DLD1 (cell line): ENCODE measurements at regions not wholly inside any gene's neighbourhood (a gene's known extent, or its start where the extent isn't known, plus 50 kb on each side); places are given as distances from the start of the nearest gene placed in this dataset.

ENCODE experiments used
- in situ Hi-C: cut with HindIII; loops from 2 replicates; pipeline ENCODE4 v1.10.0; 2017; ENCODE audit warnings: low sequenced_read_pairs

DNA sequence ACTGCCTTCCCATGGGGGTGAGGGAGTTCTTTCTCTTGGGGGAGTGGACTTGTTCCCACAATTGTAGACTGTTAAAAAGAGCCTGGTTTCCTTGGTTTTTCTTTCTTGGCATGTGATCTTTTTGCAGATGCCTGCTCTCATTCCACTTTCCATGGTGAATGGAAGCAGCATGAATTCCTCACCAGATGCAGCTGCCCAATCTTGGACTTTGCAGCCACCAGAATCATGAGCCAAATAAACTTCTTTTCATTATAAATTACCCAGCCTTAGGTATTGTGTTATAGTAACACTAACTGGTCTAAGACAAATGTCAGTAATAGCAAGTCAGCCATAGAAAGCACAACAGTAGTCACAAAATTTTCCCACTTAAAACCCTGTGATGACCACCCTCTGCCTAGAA is 260.5 kb upstream of the THBS1 start:
- in situ Hi-C loops, result no loop called here

DNA sequence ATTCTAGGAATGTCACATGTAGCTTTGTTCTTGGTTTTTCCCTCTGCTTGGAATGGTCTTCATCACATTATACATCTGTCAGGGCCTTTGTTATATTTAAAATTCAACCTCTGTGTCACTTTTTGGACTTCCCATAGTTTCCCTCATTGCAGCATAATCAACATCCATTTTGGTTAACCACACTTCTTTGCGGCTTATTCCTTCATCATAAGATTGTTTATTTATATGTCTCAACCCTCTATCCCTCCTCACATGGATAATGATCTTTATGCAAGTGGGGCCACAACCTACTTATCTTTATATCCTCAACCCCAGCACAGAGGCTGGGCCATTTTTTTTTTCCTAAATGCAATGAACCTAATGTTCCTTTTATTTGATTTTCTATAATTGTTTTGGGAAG is 260.0 kb upstream of the THBS1 start:
- in situ Hi-C loops, result no loop called here

DNA sequence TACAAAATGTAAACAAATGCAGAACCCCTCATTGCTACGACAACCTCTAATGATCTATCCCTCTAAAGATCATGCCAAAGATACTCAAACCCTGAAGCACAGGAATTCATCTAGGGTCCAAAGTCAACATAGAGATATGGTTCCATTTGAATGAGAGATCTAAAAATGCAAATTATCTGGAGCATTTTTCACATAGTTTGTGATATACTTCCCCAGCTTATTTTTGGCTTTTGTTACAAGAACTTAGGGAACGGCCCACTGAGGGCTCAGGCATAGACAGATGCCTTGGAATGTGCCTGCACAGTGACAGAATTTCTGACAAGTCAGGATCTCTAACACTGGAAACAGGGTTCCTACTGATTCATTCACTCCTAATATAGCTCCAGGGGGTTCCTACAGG is 258.9 kb upstream of the THBS1 start:
- in situ Hi-C loops, result no loop called here

DNA sequence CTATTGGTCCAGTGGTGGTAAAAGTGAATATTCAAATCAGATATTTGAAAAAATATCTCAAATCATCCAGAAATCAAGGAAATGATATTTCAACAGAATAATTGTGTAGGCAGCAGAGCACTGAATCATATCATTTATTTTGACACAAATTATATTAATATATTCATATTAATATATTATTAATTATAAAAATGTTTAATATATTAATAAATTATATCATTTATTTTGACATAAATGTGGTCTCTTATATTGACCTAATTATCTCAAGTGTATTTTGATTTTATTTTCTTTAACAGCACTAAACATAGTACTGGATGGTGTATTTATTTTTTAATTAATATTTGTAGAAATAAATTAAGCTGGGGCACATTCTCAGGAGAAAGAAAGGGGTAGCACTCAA is 257.7 kb upstream of the THBS1 start:
- in situ Hi-C loops, result no loop called here

DNA sequence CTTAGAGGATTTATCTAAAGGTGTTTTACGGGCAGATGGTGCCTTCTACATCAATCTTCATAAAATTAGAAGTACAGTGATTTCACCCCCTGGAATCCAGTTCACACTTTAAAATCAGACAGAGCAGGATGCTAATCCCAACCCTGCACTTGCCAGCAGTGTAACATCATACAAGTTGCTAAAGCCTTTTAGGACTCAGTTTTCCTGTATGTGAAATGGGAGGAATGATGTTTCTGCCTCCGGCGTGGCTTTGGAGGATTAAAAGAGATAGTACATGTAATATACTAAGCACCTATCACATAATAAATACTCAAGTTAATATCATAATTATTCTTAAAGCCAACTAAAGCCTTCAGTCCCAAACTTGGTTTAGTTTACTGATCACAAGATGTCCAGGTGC is 257.2 kb upstream of the THBS1 start:
- in situ Hi-C loops, result no loop called here

DNA sequence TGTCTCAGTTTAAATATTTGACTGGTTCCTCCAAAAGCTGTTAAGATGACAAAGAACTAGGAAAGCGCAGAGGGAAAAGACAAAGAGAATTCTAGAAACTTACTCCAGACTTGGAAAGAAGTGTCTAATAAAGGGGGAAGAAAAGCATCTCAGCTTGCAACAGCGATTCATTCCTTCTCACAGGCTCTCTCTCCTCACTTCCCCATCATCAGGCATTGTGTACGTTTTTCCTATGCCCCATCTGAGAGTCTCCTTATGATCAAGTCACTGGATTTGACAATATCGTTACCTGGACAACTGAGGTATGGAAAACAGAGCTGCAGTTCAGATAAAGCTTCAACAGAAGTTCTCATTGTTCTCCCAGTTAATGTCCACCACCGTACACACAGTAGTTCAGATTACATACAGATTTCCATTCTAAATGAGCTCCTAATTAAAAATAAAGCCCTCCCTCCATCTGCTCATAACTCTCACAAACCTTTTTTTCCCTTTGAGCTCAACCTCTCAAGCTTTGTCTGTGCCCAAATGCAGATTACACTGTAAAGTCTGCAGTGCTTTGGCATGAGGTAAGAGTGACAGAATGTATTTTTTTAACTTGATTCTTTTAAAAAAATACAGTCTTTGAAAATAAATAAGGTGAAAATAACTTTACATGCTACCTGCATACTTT is 254.4 kb upstream of the THBS1 start:
- in situ Hi-C loops, result no loop called here

DNA sequence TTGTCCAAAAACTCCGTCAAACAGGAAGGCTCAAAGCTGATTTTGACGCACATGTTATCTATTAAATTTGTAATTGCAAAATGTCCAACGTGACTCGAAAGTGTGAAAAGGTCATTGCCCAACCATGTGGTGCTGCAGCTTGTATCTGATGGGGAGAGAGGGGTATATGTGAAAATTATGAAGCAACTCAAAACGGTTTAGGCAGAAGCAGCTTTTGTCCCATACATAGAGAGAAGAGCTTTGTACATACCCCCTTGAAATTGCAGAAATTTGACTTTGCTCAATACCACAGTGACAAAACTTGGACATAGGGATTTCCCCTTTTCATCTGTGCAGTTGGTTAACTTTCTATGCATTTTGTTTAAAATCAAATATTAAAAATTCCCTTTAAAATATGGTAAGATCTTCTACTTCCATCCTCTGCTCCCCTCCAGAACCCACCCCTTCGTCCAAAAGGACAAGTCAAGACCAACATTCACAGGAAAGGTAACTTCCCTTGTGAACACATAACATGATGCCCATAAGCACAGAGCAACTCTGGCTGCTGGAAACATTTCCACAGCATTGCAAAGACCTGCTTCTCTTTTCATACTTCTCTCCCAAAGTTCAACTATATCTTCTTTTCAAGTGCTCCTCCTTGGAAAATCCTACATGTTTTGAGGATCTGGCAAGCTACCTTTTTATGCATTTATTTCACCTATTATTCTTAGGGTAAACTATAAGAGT is 253.7 kb upstream of the THBS1 start:
- in situ Hi-C loops, result no loop called here

DNA sequence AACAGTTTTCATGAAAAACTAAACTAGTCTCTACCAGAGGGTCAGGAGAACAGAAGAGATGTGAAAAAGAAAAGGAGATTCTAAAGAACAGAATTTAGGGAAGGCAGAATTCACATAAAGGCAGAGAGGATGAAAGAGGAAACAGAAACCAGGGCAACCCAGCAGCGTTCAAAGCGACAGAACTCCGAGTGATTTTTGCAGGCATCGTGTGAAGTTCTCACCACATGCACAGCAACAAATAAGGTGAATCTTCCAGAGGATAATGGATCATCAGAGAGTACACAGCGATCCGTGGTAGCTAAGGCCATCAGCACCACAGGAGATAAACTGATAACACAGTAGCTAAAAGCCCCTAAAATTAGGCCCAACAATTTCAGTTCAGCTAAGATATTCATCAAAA is 250.8 kb upstream of the THBS1 start:
- in situ Hi-C loops, result no loop called here

DNA sequence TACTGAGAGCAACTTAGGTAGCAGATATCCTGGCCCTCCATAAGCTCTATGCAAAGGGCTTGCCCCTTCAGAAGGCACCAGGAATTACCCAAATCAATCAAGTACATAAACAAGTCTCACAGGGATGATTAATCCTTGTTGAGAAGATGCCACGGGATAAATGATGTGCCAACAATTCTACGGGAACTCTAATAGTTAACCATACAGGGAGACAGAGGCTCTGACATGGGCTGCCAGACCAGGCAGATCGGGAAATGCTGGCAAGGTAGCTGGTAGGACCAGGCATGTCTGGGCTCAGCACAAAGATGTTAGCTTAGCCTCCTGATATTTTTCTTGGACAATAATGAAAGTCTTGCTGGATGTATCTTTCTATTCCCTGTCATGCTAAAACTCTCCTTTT is 249.3 kb upstream of the THBS1 start:
- in situ Hi-C loops, result no loop called here

DNA sequence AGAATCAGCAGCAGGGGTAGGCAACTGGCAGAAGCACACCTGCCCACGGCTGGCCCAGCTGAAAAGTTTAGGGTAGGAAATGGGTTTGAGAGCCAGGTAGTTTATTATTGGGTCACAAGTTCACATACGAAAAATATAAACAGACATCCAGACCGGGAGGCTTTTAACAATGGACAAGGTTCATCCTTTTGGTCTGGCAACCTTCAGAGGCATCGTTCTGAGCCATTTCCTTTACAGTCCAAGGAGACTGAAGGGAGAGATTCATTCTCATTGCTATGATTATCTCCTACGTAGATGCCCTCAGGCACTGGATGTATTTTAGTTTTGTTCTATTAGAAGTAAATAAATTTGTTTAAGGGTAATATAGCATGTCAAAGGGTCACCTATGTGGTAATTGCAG is 248.0 kb upstream of the THBS1 start:
- in situ Hi-C loops, result no loop called here

DNA sequence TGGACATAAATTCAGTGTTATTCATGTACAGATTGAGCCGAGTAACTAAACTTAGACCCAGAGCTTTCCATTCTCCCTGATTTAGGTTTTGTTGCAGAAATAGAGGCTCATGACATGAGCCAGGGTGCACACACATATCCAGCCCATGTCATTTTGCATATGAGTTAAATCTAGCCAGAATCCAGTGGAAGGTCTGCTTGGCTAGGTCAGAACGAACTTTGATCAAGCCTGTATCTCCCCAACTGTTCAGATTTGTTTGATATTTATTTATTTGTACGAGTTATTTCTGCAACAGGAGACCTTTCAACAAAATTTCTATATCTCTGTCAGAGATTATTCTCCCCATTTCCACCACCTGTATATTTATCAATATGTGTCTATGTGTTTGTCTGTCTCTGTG is 247.5 kb upstream of the THBS1 start:
- in situ Hi-C loops, result no loop called here

DNA sequence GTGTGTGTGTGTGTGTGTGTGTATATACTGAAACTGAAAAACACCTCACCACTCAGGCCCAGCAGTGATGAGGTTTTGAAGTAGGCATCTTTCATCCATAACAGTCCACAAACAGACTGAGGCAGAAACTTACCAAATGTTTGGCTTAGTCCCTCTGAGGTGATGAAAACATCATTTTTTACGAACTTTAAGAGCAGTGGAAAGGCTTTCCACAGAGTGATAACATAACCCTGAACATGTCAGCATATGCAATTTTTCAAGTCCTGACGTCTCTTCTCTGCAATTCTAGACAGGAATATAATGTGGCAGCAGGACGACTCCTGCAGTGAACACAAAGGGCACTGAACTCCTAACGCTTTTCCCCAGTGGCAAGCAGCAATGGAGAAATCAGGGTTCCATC is 247.0 kb upstream of the THBS1 start:
- in situ Hi-C loops, result no loop called here

DNA sequence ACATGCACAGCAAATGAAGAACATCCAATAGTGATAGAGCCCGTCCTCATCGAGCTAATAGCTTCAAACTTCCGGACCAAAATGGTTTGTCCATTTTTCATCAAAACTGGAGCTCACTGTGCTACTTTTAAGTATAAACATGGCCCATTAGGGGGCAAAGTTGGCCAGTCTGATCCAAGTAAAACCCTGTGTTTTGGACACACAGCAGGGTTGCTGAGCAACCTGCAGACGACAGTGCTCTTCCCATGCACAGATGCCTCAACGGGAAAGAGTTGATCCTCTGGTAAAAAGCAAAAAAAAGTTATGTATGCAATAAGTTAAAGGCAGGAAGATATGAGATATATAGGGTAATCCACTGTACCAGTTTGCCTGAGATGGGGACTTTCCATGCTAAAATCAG is 244.0 kb upstream of the THBS1 start:
- in situ Hi-C loops, result no loop called here

DNA sequence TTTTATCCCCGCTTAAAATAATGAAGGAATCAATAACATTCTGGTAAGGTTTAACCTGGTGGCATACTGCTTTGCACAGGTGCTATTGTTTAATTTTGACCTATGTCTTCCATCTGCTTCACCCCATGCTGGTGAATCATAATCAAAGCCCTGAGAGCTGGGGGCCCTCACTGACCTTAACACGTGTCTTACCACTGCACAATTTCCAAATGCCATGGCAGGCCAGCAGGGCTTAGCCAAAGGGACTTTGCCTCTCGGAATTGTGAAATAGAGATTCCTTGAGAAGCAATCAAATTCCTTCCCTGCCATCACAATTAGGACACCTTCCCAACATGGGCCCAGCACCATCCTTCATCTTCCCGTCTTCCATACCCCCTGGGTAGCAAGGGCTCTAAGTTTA is 242.6 kb upstream of the THBS1 start:
- in situ Hi-C loops, result no loop called here

DNA sequence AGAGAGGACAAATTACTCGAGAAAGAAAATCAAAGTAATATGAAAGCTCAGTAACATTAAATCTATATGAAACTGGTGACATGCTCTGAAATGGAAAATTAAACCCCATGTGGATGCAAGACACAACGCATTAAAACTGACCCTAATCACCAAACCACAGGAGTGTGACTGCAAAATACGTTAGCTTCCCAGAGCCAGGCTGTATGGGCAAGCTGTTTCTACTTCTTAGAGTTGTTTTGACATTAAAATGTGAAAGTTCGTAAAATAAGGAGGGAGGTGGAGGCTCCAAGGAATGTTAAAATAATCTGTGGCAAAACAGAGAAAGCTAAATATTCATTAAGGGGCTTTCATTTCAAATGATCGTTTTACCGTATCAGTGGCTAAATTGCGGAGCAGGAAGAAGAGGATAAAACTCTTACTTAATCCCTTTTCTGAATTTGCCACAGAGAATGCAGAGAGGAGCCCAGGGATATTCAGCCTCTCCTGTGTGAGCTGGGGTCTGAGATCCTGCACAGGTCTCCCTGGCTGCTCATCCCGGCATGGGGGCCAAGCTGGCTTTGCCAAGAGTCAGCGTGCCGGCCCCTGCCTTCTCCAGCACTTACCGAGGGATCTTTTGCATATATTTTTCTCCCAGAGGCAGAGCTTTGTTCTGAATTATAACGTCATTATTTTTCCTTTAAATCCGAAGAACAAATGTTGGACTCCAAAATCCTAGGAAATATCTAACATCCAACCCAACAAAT is 239.8 kb upstream of the THBS1 start:
- in situ Hi-C loops, result no loop called here

DNA sequence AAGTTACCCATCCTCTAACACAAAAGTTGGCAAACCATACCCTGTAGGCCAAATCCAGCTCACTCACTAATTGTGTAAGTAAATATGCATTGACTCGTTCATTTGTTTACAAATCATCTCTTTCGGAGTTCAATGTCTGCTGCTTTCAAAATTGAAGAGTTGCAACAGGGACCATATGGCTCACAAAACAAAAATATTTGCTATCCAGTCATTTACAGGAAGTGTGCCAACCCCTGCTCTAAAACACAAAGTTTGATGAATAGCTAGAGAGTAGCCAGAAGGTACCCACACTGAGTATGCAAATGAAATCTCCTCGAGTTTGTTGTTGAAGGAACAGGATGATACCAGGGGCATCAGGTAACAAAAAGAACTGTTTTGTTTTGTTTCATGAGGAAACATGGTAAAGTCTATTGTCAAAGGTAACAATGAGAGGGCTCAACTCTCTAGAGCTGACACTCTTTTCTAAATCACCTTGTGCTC is 236.2 kb upstream of the THBS1 start:
- in situ Hi-C loops, result no loop called here

DNA sequence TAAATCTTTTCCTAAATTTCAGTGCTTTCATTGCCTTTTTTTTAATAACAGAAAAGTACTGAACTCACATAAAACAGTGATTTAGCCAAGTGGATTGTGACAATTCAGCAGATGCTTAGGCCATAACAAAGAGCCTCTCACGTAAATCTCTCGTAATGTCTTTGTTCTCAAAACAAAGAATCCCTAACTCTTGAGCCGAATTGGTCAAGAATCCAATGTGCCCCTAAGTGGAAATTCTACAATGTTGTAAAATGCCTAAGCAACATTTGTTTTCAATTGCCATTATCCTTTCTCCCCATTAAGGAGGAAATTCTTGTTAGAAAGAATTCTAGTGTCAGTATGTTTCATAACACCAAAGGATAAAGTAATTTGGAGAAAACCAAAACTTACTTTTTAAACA is 235.7 kb upstream of the THBS1 start:
- in situ Hi-C loops, result no loop called here

DNA sequence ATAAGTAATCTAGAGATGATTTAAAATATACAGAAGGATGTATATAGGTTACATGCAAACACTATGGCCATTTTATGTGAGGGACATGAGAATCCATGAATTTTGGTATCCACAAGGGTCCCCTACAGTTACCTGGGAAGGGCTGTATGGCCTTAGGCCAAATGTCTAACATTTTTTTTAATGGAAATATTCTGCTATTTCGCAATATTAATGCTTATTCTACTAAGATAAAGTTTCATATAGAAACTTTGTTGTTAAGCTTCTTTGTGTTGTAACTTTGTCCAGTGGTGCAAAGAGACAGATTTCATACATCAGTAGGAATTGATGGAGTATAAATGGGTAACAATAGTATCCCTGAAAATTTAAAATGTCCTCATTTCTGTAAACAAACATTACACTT is 233.4 kb upstream of the THBS1 start:
- in situ Hi-C loops, result no loop called here

DNA sequence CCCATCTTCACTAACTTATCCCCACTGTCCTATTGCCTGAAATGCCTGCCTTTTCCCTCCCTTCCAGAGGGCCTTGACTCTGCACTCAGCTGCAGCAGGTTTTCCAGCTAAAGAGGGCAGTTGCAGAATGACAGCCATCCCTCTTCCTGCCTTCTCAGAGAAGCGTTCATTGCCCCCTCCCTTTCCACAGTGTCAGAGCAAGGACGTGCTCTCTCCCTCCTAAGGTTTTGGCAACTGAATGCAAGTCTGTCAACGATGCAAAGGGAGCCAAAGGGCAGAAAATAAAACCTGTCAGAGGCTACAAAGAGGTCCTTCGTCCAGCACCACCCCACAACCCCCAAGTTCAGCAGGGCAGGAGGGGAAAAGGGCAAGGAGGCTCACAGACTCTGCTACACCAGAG is 230.1 kb upstream of the THBS1 start:
- in situ Hi-C loops, result no loop called here

DNA sequence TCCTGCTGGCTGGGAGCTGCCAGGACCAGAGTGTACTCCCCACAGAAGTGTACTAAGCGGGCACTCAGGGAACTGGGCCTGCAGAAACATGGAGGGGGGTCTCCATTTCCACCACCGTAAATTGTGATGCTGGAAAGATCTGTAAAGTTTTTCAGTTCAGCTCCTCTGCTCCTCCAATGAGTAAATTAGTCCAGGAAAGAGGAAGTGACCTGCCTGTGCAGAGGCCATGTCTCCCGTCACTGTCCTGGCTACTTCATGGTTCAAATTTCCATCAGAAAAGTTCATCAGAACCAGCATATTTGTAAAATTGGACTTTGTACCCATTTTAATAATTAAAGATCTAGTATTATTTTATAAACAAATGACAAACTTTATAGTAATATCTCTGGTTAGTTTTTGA is 226.7 kb upstream of the THBS1 start:
- in situ Hi-C loops, result no loop called here

DNA sequence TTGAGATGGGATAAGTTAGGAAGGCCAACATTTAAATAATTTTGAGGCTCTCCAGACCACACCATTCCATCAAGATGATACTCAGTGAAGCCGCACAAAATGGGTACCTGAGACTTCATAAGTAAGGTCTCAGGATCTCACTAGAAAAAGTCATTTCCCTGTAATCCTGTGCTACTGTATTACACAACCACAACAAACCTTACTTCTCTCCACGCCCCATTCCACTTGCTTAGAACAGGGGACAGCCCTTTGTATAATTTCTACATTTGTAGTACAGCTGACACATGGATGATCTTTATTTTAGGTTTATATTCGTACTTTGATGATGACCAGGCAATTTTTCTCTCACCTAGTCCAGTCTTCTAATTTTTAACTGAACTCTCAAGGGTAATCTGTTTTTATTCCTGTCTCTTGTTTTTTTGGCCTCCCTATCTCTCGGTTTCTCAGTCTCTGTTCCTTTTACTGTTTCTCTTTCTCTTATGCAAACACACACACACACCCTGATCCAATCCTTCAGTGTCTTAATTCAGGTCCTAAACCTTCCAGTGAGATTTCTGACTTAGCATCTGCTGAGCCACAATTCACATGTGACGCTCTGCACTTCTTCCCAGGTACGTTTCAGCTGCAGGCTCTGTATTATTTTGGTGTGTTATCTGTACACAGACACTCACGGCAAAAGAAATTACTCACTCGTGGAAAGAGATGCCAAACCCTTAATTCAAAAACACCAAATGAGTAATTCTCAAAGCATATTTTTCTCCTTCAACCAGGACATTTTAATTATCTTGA is 223.2 kb upstream of the THBS1 start:
- in situ Hi-C loops, result no loop called here
